ENCODE measurements at regions not wholly inside any gene's neighbourhood (a gene's known extent, or its start where the extent isn't known, plus 50 kb on each side); places are given as distances from the start of the nearest gene placed in this dataset. TPM values are rescaled to one million over a fixed set of nuclear protein-coding genes. Genes with fewer than 3 reads are reported as not detected.

MicroRNA genes in the stretch of these regions (microRNA counts, 767-probe panel; counts per million panel counts)
- not detected for microRNA hsa-miR-1305

Small RNA genes lying in the stretch of these regions (microRNA-seq; reads per million reads assigned to microRNA genes)
- gene MIR1305 (ENCODE audit: borderline number of aligned reads): not detected

Measured in HCT116 (cell line).